ENCODE measurements at regions not wholly inside any gene's neighbourhood (a gene's known extent, or its start where the extent isn't known, plus 50 kb on each side); places are given as distances from the start of the nearest gene placed in this dataset.

DNA sequence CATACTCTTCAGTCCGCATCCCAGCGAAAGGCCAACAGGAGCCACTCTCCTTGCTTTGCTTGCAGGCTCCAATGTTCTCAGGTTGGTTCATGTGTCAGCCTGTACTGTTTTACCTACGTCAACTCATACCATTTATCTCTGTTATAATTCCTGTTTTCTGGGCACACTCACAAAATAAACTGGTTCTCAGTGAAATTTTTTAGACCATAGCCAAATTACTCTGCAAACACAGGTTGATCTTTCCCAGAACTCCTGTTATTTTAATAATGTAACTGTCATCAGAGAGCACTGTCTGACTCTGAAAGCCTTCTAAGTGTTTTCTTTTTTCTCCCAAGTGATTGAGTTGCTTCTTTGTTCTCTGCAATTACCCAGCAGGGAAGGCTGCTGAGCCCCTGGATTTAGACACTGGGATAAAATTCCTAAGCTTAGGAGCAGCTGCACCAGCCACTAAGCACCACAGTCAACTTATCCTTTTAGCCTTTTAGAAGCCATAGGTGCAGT lies 111.6 kb upstream of the PIEZO2 start:
- H3K4me1 ChIP-seq (ENCODE audit: control insufficient read depth in 1 of 2, insufficient read depth in 2 of 2, low read length in 2 of 2): no peaks in the 10 kb centered on the region

DNA sequence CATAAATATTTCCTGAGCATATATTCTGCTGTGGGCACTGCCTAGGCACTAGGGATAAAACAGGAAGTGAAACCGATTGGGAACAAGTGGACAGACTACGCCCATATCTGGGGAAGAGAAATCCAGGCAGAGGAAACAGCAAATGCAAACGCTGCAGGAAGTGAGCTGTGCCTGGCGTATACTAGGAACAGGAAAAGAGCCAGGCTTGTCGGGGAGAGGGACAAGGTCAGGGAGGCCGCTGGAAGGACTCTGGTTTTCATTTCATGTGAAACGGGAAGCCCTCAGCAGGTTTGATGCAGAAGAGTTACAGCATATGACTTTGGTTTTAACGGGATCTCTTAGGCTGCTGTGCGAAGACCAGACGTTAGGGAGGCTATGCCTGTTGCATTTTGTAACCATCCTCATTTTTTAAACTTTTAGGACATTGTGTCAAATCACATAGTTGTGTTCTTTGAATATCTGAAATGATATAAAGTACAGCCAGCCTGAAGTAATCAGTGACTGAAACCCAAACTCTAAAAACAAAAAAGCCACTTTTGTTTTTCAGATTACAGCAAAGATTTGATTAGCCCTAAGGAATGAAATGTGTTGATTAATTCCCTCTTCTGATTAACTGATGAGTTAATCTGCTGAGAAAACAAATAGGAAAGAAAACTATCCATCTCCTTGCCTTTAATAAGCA lies 110.2 kb upstream of the PIEZO2 start:
- Histone ChIP-seq H3K27me3 (ENCODE audit: low read depth, low read length) (no peaks in the 10 kb centered on the region), H3K27ac (ENCODE audit: low read length) (no peak overlapping the region), H3K36me3 (ENCODE audit: control insufficient read depth in 1 of 2, insufficient read depth in 2 of 2, low read length in 2 of 2) (no peaks in the 10 kb centered on the region), H3K4me1 (ENCODE audit: control insufficient read depth in 1 of 2, insufficient read depth in 2 of 2, low read length in 2 of 2) (no peaks in the 10 kb centered on the region), H3K4me3 (ENCODE audit: low read depth in 1 of 2, low read length in 2 of 2) (no peak overlapping the region), H3K9me3 (ENCODE audit: control insufficient read depth in 1 of 2, low read length in 2 of 2) (no peaks in the 10 kb centered on the region)

More for the DNA sequence above, 111.6 kb upstream of the PIEZO2 start:
- no peaks in the 10 kb centered on the region for H3K27me3 ChIP-seq (ENCODE audit: low read depth, low read length)
- no peaks in the 10 kb centered on the region for H3K9me3 ChIP-seq (ENCODE audit: control insufficient read depth in 1 of 2, low read length in 2 of 2)
- no peak overlapping the region for H3K4me3 ChIP-seq (ENCODE audit: low read depth in 1 of 2, low read length in 2 of 2)
- H3K27ac ChIP-seq (ENCODE audit: low read length): no peak overlapping the region
- H3K36me3 ChIP-seq (ENCODE audit: control insufficient read depth in 1 of 2, insufficient read depth in 2 of 2, low read length in 2 of 2): no peaks in the 10 kb centered on the region

DNA sequence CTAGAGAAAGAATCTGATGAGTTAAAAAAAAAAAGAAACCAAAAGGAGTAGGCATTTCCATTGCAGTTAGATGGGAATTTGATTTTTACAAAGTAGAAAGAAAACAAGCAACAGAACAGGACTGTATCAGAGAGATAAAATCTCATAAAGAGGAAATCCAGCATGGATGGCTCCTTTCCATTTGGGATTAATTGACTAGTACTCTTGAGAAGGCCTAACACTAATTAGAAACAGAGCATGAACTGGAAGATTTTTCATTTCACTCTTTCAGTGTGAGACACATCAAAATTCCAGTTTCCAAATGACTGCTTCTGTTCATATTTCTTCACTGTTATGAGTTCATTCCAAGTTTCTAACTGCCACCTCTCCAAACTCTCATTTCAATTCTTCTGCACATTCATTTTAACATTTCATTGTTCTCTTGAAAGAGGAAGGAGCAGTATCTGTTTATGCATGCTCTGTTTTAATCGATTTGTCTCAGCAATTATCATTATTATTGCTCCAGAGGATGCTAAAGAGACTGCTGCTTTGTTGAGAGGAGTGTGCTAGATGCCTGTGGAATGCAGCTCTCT lies 108.8 kb upstream of the PIEZO2 start:
- Histone ChIP-seq H3K4me1 (ENCODE audit: control insufficient read depth in 1 of 2, insufficient read depth in 2 of 2, low read length in 2 of 2) (no peaks in the 10 kb centered on the region), H3K4me3 (ENCODE audit: low read depth in 1 of 2, low read length in 2 of 2) (no peak overlapping the region), H3K9me3 (ENCODE audit: control insufficient read depth in 1 of 2, low read length in 2 of 2) (no peaks in the 10 kb centered on the region), H3K27ac (ENCODE audit: low read length) (no peak overlapping the region), H3K36me3 (ENCODE audit: control insufficient read depth in 1 of 2, insufficient read depth in 2 of 2, low read length in 2 of 2) (no peaks in the 10 kb centered on the region), H3K27me3 (ENCODE audit: low read depth, low read length) (no peaks in the 10 kb centered on the region)

DNA sequence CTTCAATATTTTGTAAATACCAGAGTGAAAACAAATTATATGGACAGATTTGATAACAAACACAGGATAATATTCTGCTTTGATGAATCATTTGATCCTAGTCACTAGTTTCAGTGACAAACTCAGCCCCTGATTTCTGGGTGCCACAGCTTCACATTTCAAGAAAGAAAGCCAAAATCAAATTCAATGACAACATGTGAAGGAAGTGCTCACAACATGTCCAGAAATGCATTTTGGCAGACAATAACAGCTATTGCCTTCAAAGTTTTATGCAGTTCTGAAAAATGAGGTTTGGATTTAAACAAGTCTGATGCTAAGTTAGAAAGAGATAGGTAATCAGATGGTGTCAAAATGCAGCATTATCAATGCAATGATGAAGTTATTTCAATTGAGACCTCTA lies 106.9 kb upstream of the PIEZO2 start:
- Histone ChIP-seq H3K36me3 (ENCODE audit: control insufficient read depth in 1 of 2, insufficient read depth in 2 of 2, low read length in 2 of 2) (no peaks in the 10 kb centered on the region), H3K27ac (ENCODE audit: low read length) (no peak overlapping the region), H3K4me3 (ENCODE audit: low read depth in 1 of 2, low read length in 2 of 2) (no peak overlapping the region), H3K27me3 (ENCODE audit: low read depth, low read length) (no peaks in the 10 kb centered on the region), H3K9me3 (ENCODE audit: control insufficient read depth in 1 of 2, low read length in 2 of 2) (peaks cover 0 to 3% of the 10 kb centered on the region in 2 donors), H3K4me1 (ENCODE audit: control insufficient read depth in 1 of 2, insufficient read depth in 2 of 2, low read length in 2 of 2) (no peaks in the 10 kb centered on the region)

DNA sequence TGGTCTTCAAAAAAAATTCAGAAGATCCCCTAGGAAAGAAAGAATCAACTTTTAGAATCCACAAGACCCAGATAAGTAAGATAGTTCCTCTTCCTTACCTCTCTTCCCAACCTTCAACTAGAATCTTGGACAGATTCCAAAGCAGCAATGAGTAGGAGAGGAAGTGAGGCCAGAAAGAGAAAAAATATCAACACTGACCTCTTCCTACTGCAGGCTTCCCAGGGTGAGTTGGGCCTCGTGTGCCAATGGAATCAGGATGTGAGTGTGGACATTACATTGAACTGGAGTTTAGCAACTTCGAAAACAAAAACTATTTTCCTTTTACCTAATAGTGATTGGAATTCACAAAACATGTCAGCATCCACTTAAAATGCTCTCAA lies 102.5 kb upstream of the PIEZO2 start:
- no peaks in the 10 kb centered on the region for H3K36me3 ChIP-seq (ENCODE audit: control insufficient read depth in 1 of 2, insufficient read depth in 2 of 2, low read length in 2 of 2)
- no peaks in the 10 kb centered on the region for H3K4me1 ChIP-seq (ENCODE audit: control insufficient read depth in 1 of 2, insufficient read depth in 2 of 2, low read length in 2 of 2)
- no peaks in the 10 kb centered on the region for H3K27me3 ChIP-seq (ENCODE audit: low read depth, low read length)
- peaks cover 0 to 4% of the 10 kb centered on the region in 2 donors for H3K9me3 ChIP-seq (ENCODE audit: control insufficient read depth in 1 of 2, low read length in 2 of 2)
- H3K4me3 ChIP-seq (ENCODE audit: low read depth in 1 of 2, low read length in 2 of 2): no peak overlapping the region
- H3K27ac ChIP-seq (ENCODE audit: low read length): no peak overlapping the region

DNA sequence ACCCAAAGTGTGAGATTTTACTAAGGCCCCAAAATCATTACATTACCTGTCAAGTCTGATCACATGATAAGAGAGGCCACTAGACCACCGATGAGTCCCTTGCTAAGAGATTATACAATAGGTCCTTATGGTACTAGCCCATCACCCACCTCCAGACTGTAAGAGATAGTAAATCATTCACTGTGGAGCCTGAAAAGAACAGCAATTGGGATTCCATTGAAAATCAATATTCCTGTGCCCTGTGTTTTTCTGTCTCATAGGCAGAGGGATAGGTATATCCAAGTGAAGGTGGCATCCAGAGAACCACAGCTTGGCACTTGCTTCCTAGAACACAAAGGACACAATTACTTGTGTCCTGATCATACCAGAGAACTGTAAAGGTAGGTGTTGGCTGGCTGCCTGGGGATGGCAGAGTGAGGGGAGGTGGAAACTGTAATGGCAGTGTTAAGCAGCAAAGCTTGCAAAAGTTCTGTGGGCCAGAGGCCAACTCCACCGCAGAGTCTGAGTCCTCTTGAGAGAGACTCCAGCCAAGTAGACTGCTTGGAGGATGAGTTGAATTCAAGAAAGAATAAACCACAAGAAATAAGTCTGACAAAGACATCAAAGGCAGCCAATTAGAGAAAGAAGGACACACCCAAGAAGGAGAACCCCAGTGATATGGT lies 102.0 kb upstream of the PIEZO2 start:
- H3K4me3 ChIP-seq (ENCODE audit: low read depth in 1 of 2, low read length in 2 of 2): no peak overlapping the region
- H3K27me3 ChIP-seq (ENCODE audit: low read depth, low read length): no peaks in the 10 kb centered on the region
- H3K27ac ChIP-seq (ENCODE audit: low read length): no peak overlapping the region
- H3K9me3 ChIP-seq (ENCODE audit: control insufficient read depth in 1 of 2, low read length in 2 of 2): peaks cover 0 to 4% of the 10 kb centered on the region in 2 donors
- no peaks in the 10 kb centered on the region for H3K4me1 ChIP-seq (ENCODE audit: control insufficient read depth in 1 of 2, insufficient read depth in 2 of 2, low read length in 2 of 2)
- no peaks in the 10 kb centered on the region for H3K36me3 ChIP-seq (ENCODE audit: control insufficient read depth in 1 of 2, insufficient read depth in 2 of 2, low read length in 2 of 2)

DNA sequence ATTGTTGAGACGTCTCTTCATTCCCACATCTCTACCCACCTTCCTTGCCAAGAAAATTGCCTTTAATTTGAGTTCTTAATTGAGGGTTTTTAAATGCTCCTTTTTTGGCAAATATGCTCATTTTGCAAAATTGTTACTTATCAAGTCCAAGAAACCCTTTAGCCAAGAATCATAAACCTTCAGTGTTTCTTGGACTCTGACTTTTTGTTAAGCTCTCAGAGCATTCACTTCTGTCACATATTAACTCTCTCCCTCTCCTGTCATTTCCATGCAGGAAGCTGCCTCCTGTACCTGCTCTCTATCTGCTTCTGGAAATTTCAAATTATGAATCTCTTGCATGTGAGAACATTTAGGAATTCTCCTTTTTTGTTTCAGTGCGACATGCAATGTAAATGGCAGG lies 100.0 kb upstream of the PIEZO2 start:
- Histone ChIP-seq H3K27ac (ENCODE audit: low read length) (no peak overlapping the region), H3K9me3 (ENCODE audit: control insufficient read depth in 1 of 2, low read length in 2 of 2) (peaks cover 0 to 4% of the 10 kb centered on the region in 2 donors), H3K4me1 (ENCODE audit: control insufficient read depth in 1 of 2, insufficient read depth in 2 of 2, low read length in 2 of 2) (no peaks in the 10 kb centered on the region), H3K36me3 (ENCODE audit: control insufficient read depth in 1 of 2, insufficient read depth in 2 of 2, low read length in 2 of 2) (no peaks in the 10 kb centered on the region), H3K4me3 (ENCODE audit: low read depth in 1 of 2, low read length in 2 of 2) (no peak overlapping the region), H3K27me3 (ENCODE audit: low read depth, low read length) (no peaks in the 10 kb centered on the region)

DNA sequence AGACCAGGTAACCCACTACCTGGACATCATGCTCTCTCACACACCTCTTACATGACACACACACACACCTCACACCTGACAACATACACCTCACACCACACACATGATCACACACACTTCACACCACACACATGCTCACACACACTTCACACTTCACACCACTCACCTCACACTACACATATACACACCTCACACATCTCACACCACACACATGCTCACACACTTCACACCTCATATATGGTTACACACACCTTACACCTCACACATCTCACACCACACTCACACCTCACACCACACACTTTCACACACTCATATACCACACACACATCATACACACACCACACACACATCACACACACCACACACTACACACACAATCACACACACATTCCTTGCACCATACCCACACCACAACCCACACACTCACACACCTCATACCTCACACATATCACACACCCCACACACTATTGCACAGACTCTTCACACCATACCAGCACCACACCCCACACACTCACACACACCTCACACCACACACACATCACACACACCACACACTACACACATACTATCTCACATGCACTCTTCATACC lies 98.1 kb upstream of the PIEZO2 start:
- no peak overlapping the region for H3K27ac ChIP-seq (ENCODE audit: low read length)
- H3K36me3 ChIP-seq (ENCODE audit: control insufficient read depth in 1 of 2, insufficient read depth in 2 of 2, low read length in 2 of 2): no peaks in the 10 kb centered on the region
- no peak overlapping the region for H3K4me3 ChIP-seq (ENCODE audit: low read depth in 1 of 2, low read length in 2 of 2)
- no peaks in the 10 kb centered on the region for H3K4me1 ChIP-seq (ENCODE audit: control insufficient read depth in 1 of 2, insufficient read depth in 2 of 2, low read length in 2 of 2)
- peaks cover 0 to 4% of the 10 kb centered on the region in 2 donors for H3K9me3 ChIP-seq (ENCODE audit: control insufficient read depth in 1 of 2, low read length in 2 of 2)
- no peaks in the 10 kb centered on the region for H3K27me3 ChIP-seq (ENCODE audit: low read depth, low read length)

DNA sequence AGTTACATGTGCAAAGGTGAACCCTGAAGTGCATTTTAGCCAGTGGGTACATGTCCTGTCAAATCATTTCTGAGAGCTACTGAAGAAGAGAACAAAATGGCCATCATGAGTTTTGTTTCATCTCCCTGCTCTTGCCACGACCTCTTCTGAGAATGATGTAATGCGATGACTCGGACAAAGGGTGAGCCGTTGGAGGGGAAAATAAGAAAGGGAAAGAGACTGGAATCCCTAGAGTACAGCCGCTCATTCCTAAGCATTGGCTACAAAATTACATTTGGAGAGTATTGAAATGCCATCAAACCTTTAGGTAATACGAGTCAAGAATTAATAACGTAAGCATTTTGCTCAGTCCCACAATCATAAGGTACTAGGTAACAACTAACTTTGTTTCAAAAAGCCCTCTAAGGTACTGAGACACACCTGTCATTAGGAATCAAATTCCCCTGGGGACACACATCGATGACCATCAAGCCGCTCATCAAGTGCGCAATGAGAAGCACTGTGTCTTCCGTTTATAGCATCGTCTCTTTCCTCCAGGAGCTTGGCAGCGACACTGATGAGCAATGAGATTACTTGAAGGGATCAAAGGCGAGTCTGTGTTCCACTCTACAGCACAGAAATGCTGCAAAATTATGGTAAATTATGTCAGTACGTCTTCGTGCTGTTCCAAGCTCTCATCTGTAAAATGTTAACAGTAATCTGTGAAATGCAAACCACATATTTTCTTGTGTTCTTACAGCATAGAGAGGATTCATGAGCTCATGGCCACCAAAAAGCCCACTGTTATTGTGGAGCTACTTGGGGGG lies 97.3 kb upstream of the PIEZO2 start:
- Histone ChIP-seq H3K9me3 (ENCODE audit: control insufficient read depth in 1 of 2, low read length in 2 of 2) (peaks cover 0 to 4% of the 10 kb centered on the region in 2 donors), H3K4me3 (ENCODE audit: low read depth in 1 of 2, low read length in 2 of 2) (no peak overlapping the region), H3K27ac (ENCODE audit: low read length) (no peak overlapping the region), H3K36me3 (ENCODE audit: control insufficient read depth in 1 of 2, insufficient read depth in 2 of 2, low read length in 2 of 2) (no peaks in the 10 kb centered on the region), H3K4me1 (ENCODE audit: control insufficient read depth in 1 of 2, insufficient read depth in 2 of 2, low read length in 2 of 2) (no peaks in the 10 kb centered on the region), H3K27me3 (ENCODE audit: low read depth, low read length) (no peaks in the 10 kb centered on the region)

DNA sequence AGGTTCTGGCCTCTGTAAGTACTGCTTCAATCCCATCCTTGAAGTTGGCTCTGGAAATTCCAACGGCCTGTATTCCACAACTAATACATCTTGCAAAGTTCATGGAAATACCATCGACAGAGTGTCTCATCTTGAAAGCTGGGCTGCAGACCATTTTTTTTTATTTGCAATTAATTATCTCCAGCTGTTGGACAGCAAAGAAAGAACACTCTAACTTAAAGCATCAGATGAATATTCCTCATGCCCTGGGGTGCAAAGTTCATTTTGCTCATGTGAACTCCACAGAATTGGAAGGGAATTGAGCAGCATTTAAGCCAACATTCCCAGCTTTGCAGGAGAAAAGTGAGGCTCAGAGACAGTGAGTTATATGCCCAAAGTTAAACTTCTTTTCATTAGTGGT lies 96.5 kb upstream of the PIEZO2 start:
- no peak overlapping the region for H3K27ac ChIP-seq (ENCODE audit: low read length)
- no peak overlapping the region for H3K4me3 ChIP-seq (ENCODE audit: low read depth in 1 of 2, low read length in 2 of 2)
- no peaks in the 10 kb centered on the region for H3K4me1 ChIP-seq (ENCODE audit: control insufficient read depth in 1 of 2, insufficient read depth in 2 of 2, low read length in 2 of 2)
- H3K27me3 ChIP-seq (ENCODE audit: low read depth, low read length): no peaks in the 10 kb centered on the region
- H3K36me3 ChIP-seq (ENCODE audit: control insufficient read depth in 1 of 2, insufficient read depth in 2 of 2, low read length in 2 of 2): no peaks in the 10 kb centered on the region
- H3K9me3 ChIP-seq (ENCODE audit: control insufficient read depth in 1 of 2, low read length in 2 of 2): no peaks in the 10 kb centered on the region

DNA sequence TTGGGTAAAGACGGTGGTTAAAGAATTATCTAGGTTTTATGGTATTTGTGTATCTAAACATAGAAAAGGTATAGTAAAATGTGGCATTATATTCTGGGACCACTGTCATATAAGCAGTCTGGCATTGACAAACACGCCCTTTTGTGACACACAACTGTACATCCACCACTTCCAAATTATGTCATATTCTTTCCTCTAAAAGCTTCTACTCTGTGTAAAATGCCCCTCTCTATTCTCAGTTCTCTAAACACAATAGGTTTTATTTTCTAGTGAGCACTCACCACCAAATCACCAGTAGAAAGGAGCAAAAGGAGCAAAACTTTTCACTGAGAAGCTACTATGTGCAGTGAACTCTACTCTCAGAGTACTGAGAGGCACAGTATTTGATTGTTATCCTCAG lies 88.1 kb upstream of the PIEZO2 start:
- no peaks in the 10 kb centered on the region for H3K27me3 ChIP-seq (ENCODE audit: low read depth, low read length)

More for the DNA sequence above, 88.1 kb upstream of the PIEZO2 start:
- H3K4me1 ChIP-seq (ENCODE audit: control insufficient read depth in 1 of 2, insufficient read depth in 2 of 2, low read length in 2 of 2): no peaks in the 10 kb centered on the region
- no peaks in the 10 kb centered on the region for H3K36me3 ChIP-seq (ENCODE audit: control insufficient read depth in 1 of 2, insufficient read depth in 2 of 2, low read length in 2 of 2)
- no peaks in the 10 kb centered on the region for H3K9me3 ChIP-seq (ENCODE audit: control insufficient read depth in 1 of 2, low read length in 2 of 2)
- H3K27ac ChIP-seq (ENCODE audit: low read length): no peak overlapping the region
- no peak overlapping the region for H3K4me3 ChIP-seq (ENCODE audit: low read depth in 1 of 2, low read length in 2 of 2)

Data from muscle layer of duodenum (tissue), 2 donors.